Neural progenitor cell (in vitro differentiated cells): ENCODE measurements at regions not wholly inside any gene's neighbourhood (a gene's known extent, or its start where the extent isn't known, plus 50 kb on each side); places are given as distances from the start of the nearest gene placed in this dataset.

Experiments used
- DNase-seq: peaks from one replicate; pipeline ENCODE4 v3.0.0-alpha.2; 2016; ENCODE audit warnings: low spot score
- H2AFZ ChIP-seq: fragments of 200-600 bp; sonication (generic); replicated peaks from 2 replicates; pipeline ENCODE4 v1.6.1; 2016; ENCODE audit warnings: antibody characterized with exemption
- H3F3A ChIP-seq: fragments of 200-600 bp; sonication (generic); 2 replicates; pipeline ENCODE4 v1.6.1; 2016; ENCODE audit warnings: antibody characterized with exemption, low read depth
- H3K27ac ChIP-seq: fragments of 200-600 bp; sonication (generic); 2 replicates; pipeline ENCODE4 v1.5.1; 2016; ENCODE audit warnings: mild to moderate bottlenecking
- H3K27me3 ChIP-seq: fragments of 200-600 bp; sonication (generic); 2 replicates; pipeline ENCODE4 v1.6.1; 2016; ENCODE audit warnings: mild to moderate bottlenecking, moderate library complexity
- H3K36me3 ChIP-seq: fragments of 200-600 bp; sonication (generic); 2 replicates; pipeline ENCODE4 v1.5.1; 2016
- H3K4me1 ChIP-seq: fragments of 200-600 bp; sonication (generic); 2 replicates; pipeline ENCODE4 v1.6.1; 2016; ENCODE audit warnings: mixed run types
- H3K4me2 ChIP-seq: fragments of 200-600 bp; sonication (generic); 2 replicates; pipeline ENCODE4 v1.6.1; 2016
- H3K4me3 ChIP-seq: fragments of 200-600 bp; sonication (generic); 2 replicates; pipeline ENCODE4 v1.5.1; 2016
- H3K79me2 ChIP-seq: fragments of 200-600 bp; sonication (generic); 2 replicates; pipeline ENCODE4 v1.6.1; 2016; ENCODE audit warnings: low read depth
- H3K9ac ChIP-seq: fragments of 200-600 bp; sonication (generic); 2 replicates; pipeline ENCODE4 v1.6.1; 2016
- H3K9me3 ChIP-seq: fragments of 200-600 bp; sonication (generic); 2 replicates; pipeline ENCODE4 v1.5.1; 2016; ENCODE audit warnings: low read depth
- H4K20me1 ChIP-seq: fragments of 200-600 bp; sonication (generic); 2 replicates; pipeline ENCODE4 v1.6.1; 2016; ENCODE audit warnings: low read depth
- H3K27ac Mint-ChIP-seq: 3 replicates; pipeline ENCODE4 v1.8.0; 2021; ENCODE audit warnings: mixed read lengths
- H3K27me3 Mint-ChIP-seq: 2 replicates; pipeline ENCODE4 v1.8.0; 2022; ENCODE audit warnings: low read depth, mild to moderate bottlenecking, inconsistent platforms, moderate library complexity, mixed read lengths; ENCODE audit not compliant: insufficient read depth
- H3K36me3 Mint-ChIP-seq: 3 replicates; pipeline ENCODE4 v1.8.0; 2021; ENCODE audit warnings: mixed read lengths
- H3K4me1 Mint-ChIP-seq: 3 replicates; pipeline ENCODE4 v1.8.0; 2021; ENCODE audit warnings: mixed read lengths
- H3K4me3 Mint-ChIP-seq: 3 replicates; pipeline ENCODE4 v1.8.0; 2021; ENCODE audit warnings: mild to moderate bottlenecking, moderate library complexity, mixed read lengths
- H3K9me3 Mint-ChIP-seq: 3 replicates; pipeline ENCODE4 v1.8.0; 2020; ENCODE audit warnings: mixed read lengths
- EZH2 ChIP-seq: fragments of 200-600 bp; sonication (generic); IDR thresholded peaks from 2 replicates; pipeline ENCODE4 v1.6.1; 2017; ENCODE audit warnings: antibody characterized with exemption, mild to moderate bottlenecking, moderate library complexity
- EZH2phosphoT487 ChIP-seq: fragments of 200-600 bp; sonication (generic); IDR thresholded peaks from 2 replicates; pipeline ENCODE4 v1.6.1; 2017; ENCODE audit warnings: antibody characterized with exemption
- TF ChIP-seq, protein P1 (sequence below): fragments of 200-600 bp; sonication (generic); IDR thresholded peaks from 2 replicates; pipeline ENCODE4 v1.5.1; 2017; ENCODE audit warnings: antibody characterized with exemption, mild to moderate bottlenecking

GRCh38 chr4:63029380-63029779 lies 1379.9 kb downstream of the TECRL start:
- no peak for DNase-seq
- TF ChIP-seq EZH2phosphoT487 (no peak), EZH2 (no peak)
- TF ChIP-seq, protein P1, sequence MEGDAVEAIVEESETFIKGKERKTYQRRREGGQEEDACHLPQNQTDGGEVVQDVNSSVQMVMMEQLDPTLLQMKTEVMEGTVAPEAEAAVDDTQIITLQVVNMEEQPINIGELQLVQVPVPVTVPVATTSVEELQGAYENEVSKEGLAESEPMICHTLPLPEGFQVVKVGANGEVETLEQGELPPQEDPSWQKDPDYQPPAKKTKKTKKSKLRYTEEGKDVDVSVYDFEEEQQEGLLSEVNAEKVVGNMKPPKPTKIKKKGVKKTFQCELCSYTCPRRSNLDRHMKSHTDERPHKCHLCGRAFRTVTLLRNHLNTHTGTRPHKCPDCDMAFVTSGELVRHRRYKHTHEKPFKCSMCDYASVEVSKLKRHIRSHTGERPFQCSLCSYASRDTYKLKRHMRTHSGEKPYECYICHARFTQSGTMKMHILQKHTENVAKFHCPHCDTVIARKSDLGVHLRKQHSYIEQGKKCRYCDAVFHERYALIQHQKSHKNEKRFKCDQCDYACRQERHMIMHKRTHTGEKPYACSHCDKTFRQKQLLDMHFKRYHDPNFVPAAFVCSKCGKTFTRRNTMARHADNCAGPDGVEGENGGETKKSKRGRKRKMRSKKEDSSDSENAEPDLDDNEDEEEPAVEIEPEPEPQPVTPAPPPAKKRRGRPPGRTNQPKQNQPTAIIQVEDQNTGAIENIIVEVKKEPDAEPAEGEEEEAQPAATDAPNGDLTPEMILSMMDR: no peak
- Histone ChIP-seq H3K79me2 (no peaks in the 10 kb centered on the region), H3F3A (no peaks in the 10 kb centered on the region), H3K36me3 (no peaks in the 10 kb centered on the region), H3K4me2 (no peak overlapping the region), H4K20me1 (no peaks in the 10 kb centered on the region), H2AFZ (no peak overlapping the region), H3K9ac (no peak overlapping the region), H3K27me3 (no peaks in the 10 kb centered on the region), H3K4me3 (no peak overlapping the region), H3K27ac (no peak overlapping the region), H3K9me3 (no peaks in the 10 kb centered on the region), H3K4me1 (no peaks in the 10 kb centered on the region)
- Mint-ChIP-seq H3K4me3 (no peak overlapping the region), H3K36me3 (no peaks in the 10 kb centered on the region), H3K9me3 (no peaks in the 10 kb centered on the region), H3K27me3 (no peaks in the 10 kb centered on the region), H3K27ac (no peak overlapping the region), H3K4me1 (no peaks in the 10 kb centered on the region)

DNA sequence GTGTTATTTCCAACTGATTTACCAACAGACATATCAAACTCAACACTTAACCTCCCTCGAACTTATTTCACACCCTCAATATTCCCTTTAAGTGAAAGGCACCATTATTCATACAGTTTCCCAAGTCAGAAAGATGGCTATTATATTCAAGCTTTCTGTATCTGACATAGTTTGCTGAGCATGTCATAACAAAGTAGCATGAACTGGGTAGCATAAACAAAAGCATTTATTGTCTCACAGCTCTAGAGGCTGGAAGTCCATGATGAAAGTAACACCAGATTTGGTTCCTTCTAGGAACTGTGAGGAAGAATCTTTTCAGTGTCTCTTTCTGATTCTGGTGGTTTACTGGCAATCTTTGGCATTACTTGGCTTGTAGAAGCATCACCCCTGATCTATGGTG lies 1388.6 kb downstream of the TECRL start:
- H2AFZ ChIP-seq: no peak overlapping the region
- DNase-seq: no peak
- H3K4me3 ChIP-seq: no peak overlapping the region
- no peaks in the 10 kb centered on the region for H3F3A ChIP-seq
- H3K4me1 ChIP-seq: no peaks in the 10 kb centered on the region
- H3K36me3 Mint-ChIP-seq: no peaks in the 10 kb centered on the region
- no peak for TF ChIP-seq EZH2
- no peak for TF ChIP-seq EZH2phosphoT487
- TF ChIP-seq, protein P1: no peak
- no peak overlapping the region for H3K27ac ChIP-seq
- no peaks in the 10 kb centered on the region for H4K20me1 ChIP-seq
- no peak overlapping the region for H3K9ac ChIP-seq
- H3K4me3 Mint-ChIP-seq: no peak overlapping the region
- H3K27me3 ChIP-seq: no peaks in the 10 kb centered on the region
- no peaks in the 10 kb centered on the region for H3K27me3 Mint-ChIP-seq
- no peaks in the 10 kb centered on the region for H3K4me1 Mint-ChIP-seq
- no peak overlapping the region for H3K4me2 ChIP-seq
- no peak overlapping the region for H3K27ac Mint-ChIP-seq
- no peaks in the 10 kb centered on the region for H3K79me2 ChIP-seq
- H3K36me3 ChIP-seq: no peaks in the 10 kb centered on the region
- H3K9me3 ChIP-seq: no peaks in the 10 kb centered on the region
- no peaks in the 10 kb centered on the region for H3K9me3 Mint-ChIP-seq

DNA sequence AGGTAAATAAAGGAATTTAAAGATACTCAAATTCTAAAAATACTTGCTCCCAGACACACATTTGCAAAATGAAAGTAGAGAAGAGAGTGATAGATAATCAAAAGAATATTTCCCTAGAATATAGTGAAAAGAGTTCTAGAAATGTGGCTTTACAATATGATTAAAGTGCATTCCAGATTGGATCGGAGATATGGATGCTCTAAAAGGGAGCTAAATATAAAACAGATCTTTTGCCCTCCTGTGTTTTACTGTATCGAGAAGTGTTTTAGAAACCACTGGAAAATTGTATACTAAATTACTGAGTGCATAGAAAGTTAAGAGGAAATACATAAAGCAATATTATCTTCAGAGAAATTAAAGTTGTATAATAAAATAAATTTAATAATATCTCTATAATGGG lies 1392.0 kb downstream of the TECRL start:
- H3K4me3 Mint-ChIP-seq: no peak overlapping the region
- no peaks in the 10 kb centered on the region for H3K9me3 ChIP-seq
- no peaks in the 10 kb centered on the region for H3K27me3 ChIP-seq
- H3K4me1 Mint-ChIP-seq: no peaks in the 10 kb centered on the region
- H3K4me2 ChIP-seq: no peak overlapping the region
- H3K27me3 Mint-ChIP-seq: no peaks in the 10 kb centered on the region
- no peak overlapping the region for H2AFZ ChIP-seq
- no peak for TF ChIP-seq EZH2phosphoT487
- TF ChIP-seq, protein P1: no peak
- TF ChIP-seq EZH2: no peak
- H3K36me3 ChIP-seq: no peaks in the 10 kb centered on the region
- H3K79me2 ChIP-seq: no peaks in the 10 kb centered on the region
- H3K27ac ChIP-seq: no peak overlapping the region
- no peak overlapping the region for H3K9ac ChIP-seq
- H4K20me1 ChIP-seq: no peaks in the 10 kb centered on the region
- no peaks in the 10 kb centered on the region for H3K9me3 Mint-ChIP-seq
- H3K4me1 ChIP-seq: no peaks in the 10 kb centered on the region
- no peak overlapping the region for H3K27ac Mint-ChIP-seq
- H3F3A ChIP-seq: no peaks in the 10 kb centered on the region
- H3K36me3 Mint-ChIP-seq: no peaks in the 10 kb centered on the region
- H3K4me3 ChIP-seq: no peak overlapping the region
- no peak for DNase-seq

- no peak overlapping the region for H3K4me3 ChIP-seq
- H3K9me3 ChIP-seq: no peaks in the 10 kb centered on the region
- H3K27me3 Mint-ChIP-seq: no peaks in the 10 kb centered on the region
- DNase-seq: no peak
- H3K4me2 ChIP-seq: no peak overlapping the region
- no peak overlapping the region for H2AFZ ChIP-seq
- TF ChIP-seq, protein P1: no peak
- no peak for TF ChIP-seq EZH2phosphoT487
- TF ChIP-seq EZH2: no peak
- no peak overlapping the region for H3K27ac Mint-ChIP-seq
- H3K36me3 Mint-ChIP-seq: no peaks in the 10 kb centered on the region
- H3K79me2 ChIP-seq: no peaks in the 10 kb centered on the region
- no peaks in the 10 kb centered on the region for H3K9me3 Mint-ChIP-seq
- no peaks in the 10 kb centered on the region for H4K20me1 ChIP-seq
- no peaks in the 10 kb centered on the region for H3K27me3 ChIP-seq
- H3K36me3 ChIP-seq: no peaks in the 10 kb centered on the region
- H3K9ac ChIP-seq: no peak overlapping the region
- H3K4me3 Mint-ChIP-seq: no peak overlapping the region
- H3F3A ChIP-seq: no peaks in the 10 kb centered on the region
- H3K4me1 ChIP-seq: no peaks in the 10 kb centered on the region
- no peaks in the 10 kb centered on the region for H3K4me1 Mint-ChIP-seq
- H3K27ac ChIP-seq: no peak overlapping the region
Observed at GRCh38 chr4:62970846-62971245, 1438.4 kb downstream of the TECRL start.
